ENCODE measurements at regions not wholly inside any gene's neighbourhood (a gene's known extent, or its start where the extent isn't known, plus 50 kb on each side); places are given as distances from the start of the nearest gene placed in this dataset.

DNA sequence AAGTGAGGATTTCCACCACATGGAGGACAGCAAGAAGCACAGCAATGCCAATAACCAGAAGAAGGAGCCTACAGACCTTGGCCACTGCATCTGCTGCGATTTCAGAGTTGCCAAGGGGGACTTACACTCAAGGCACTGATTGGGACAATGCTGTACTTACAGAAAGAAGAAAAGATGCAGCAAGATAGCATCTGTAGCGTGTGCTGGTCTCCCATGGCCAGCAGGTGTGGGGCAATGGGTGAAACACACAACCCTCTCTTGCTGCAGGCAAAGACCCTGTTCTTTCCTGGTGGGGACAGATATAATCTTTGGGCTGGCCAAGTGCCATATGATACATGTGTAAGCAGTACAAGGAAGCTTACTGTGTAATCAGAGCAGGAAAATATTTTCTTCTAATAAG is 85.4 kb upstream of the GPR45 start:
- TF ChIP-seq, protein P1, sequence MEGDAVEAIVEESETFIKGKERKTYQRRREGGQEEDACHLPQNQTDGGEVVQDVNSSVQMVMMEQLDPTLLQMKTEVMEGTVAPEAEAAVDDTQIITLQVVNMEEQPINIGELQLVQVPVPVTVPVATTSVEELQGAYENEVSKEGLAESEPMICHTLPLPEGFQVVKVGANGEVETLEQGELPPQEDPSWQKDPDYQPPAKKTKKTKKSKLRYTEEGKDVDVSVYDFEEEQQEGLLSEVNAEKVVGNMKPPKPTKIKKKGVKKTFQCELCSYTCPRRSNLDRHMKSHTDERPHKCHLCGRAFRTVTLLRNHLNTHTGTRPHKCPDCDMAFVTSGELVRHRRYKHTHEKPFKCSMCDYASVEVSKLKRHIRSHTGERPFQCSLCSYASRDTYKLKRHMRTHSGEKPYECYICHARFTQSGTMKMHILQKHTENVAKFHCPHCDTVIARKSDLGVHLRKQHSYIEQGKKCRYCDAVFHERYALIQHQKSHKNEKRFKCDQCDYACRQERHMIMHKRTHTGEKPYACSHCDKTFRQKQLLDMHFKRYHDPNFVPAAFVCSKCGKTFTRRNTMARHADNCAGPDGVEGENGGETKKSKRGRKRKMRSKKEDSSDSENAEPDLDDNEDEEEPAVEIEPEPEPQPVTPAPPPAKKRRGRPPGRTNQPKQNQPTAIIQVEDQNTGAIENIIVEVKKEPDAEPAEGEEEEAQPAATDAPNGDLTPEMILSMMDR (IDR thresholded peaks at IDR 0.05; ENCODE audit: poor library complexity): no peak
- no peak for TF ChIP-seq EZH2 (IDR thresholded peaks at IDR 0.05; ENCODE audit: borderline replicate concordance)
